ENCODE measurements at regions not wholly inside any gene's neighbourhood (a gene's known extent, or its start where the extent isn't known, plus 50 kb on each side); places are given as distances from the start of the nearest gene placed in this dataset.

GRCh38 chr5:133680830-133681565 is 68.7 kb upstream of the FSTL4 start:
- CTCF ChIA-PET = no interaction called here
- no peak for TF ChIP-seq CTCF (IDR thresholded peaks at IDR 0.05; ENCODE audit: control extremely low read depth, extremely low read depth, low read depth, missing control alignments)
- POLR2A ChIA-PET = no interaction called here

GRCh38 chr5:133679534-133679933 is 67.2 kb upstream of the FSTL4 start:
- POLR2A ChIA-PET = no interaction called here

More at GRCh38 chr5:133680830-133681565, 68.7 kb upstream of the FSTL4 start:
- no peak for DNase-seq (ENCODE audit: extremely low spot score)

GRCh38 chr5:133675376-133676154 is 63.2 kb upstream of the FSTL4 start:
- POLR2A ChIA-PET = no interaction called here
- no peak for DNase-seq (ENCODE audit: extremely low spot score)
- CTCF ChIA-PET = no interaction called here
- TF ChIP-seq CTCF (IDR thresholded peaks at IDR 0.05; ENCODE audit: control extremely low read depth, extremely low read depth, low read depth, missing control alignments) = no peak

More at GRCh38 chr5:133679534-133679933, 67.2 kb upstream of the FSTL4 start:
- no peak for TF ChIP-seq CTCF (IDR thresholded peaks at IDR 0.05; ENCODE audit: control extremely low read depth, extremely low read depth, low read depth, missing control alignments)
- no peak for DNase-seq (ENCODE audit: extremely low spot score)
- CTCF ChIA-PET = no interaction called here

- no peak for DNase-seq (ENCODE audit: extremely low spot score)
- ChIA-PET CTCF (no interaction called here), POLR2A (no interaction called here)
- no peak for TF ChIP-seq CTCF (IDR thresholded peaks at IDR 0.05; ENCODE audit: control extremely low read depth, extremely low read depth, low read depth, missing control alignments)
Observed at GRCh38 chr5:133670336-133670735, 58.0 kb upstream of the FSTL4 start.

GRCh38 chr5:133669472-133669871 is 57.1 kb upstream of the FSTL4 start:
- ChIA-PET CTCF (no interaction called here), POLR2A (no interaction called here)
- DNase-seq (ENCODE audit: extremely low spot score) = no peak
- TF ChIP-seq CTCF (IDR thresholded peaks at IDR 0.05; ENCODE audit: control extremely low read depth, extremely low read depth, low read depth, missing control alignments) = no peak

GRCh38 chr5:133668458-133668857 is 56.1 kb upstream of the FSTL4 start:
- CTCF ChIA-PET = interaction anchor here (0.8 to 1.1 kb wide), 2 partner anchors 28 to 158 kb away, joined by 3 read pairs; no protein-coding TSS in a partner anchor
- POLR2A ChIA-PET = no interaction called here
- DNase-seq (ENCODE audit: extremely low spot score) = no peak
- no peak for TF ChIP-seq CTCF (IDR thresholded peaks at IDR 0.05; ENCODE audit: control extremely low read depth, extremely low read depth, low read depth, missing control alignments)
